Activated CD4-positive, alpha-beta T cell treated with anti-CD3 and anti-CD28 coated beads for 36 hours (primary cell): ENCODE measurements at regions not wholly inside any gene's neighbourhood (a gene's known extent, or its start where the extent isn't known, plus 50 kb on each side); places are given as distances from the start of the nearest gene placed in this dataset.

Experiments
- ATAC-seq: fragments of 200-7000 bp; cut with Tn5 transposase; one replicate; pipeline ENCODE4 v1.10.0; 2021; ENCODE audit warnings: mild to moderate bottlenecking, moderate library complexity
- CTCF ChIA-PET: fragments of 350-600 bp; sonication (Branson Sonifier 250); formaldehyde crosslinking; loops from one replicate; lab custom pipeline; 2021; ENCODE audit warnings: antibody characterized with exemption; lab: Charles Lee
- POLR2A ChIA-PET: fragments of 350-600 bp; sonication (Branson Sonifier 250); formaldehyde crosslinking; loops from one replicate; lab custom pipeline; 2021; ENCODE audit warnings: antibody characterized with exemption, inconsistent platforms; lab: Charles Lee
- DNase-seq: peaks from one replicate; pipeline ENCODE4 v3.0.0-alpha.2; 2020
- H3K27ac Mint-ChIP-seq: one replicate; pipeline ENCODE4 v1.8.0; 2021; ENCODE audit warnings: mixed read lengths
- H3K27me3 Mint-ChIP-seq: one replicate; pipeline ENCODE4 v1.8.0; 2021; ENCODE audit warnings: mixed read lengths
- H3K36me3 Mint-ChIP-seq: one replicate; pipeline ENCODE4 v1.8.0; 2021; ENCODE audit warnings: low read depth, mixed read lengths
- H3K4me1 Mint-ChIP-seq: one replicate; pipeline ENCODE4 v1.8.0; 2021; ENCODE audit warnings: mixed read lengths
- H3K4me3 Mint-ChIP-seq: one replicate; pipeline ENCODE4 v1.8.0; 2021; ENCODE audit warnings: mild to moderate bottlenecking, moderate library complexity, mixed read lengths
- H3K9me3 Mint-ChIP-seq: one replicate; pipeline ENCODE4 v1.8.0; 2021; ENCODE audit warnings: low read depth, mixed read lengths
- intact Hi-C, 2 experiments: fragments of 100-400 bp; cut with DNase I in 1 of 2; cut with micrococcal nuclease in 1 of 2; formaldehyde crosslinking; loops; one replicate each; pipeline versions ENCODE4 v1.14.2 to v1.15.1; 2022 to 2024; cut with DNase I, micrococcal nuclease

- intact Hi-C loops, result no loop called here
- Mint-ChIP-seq H3K27me3 (no peaks in the 10 kb centered on the region), H3K9me3 (peaks cover 8% of the 10 kb centered on the region), H3K4me1 (no peaks in the 10 kb centered on the region), H3K27ac (no peak overlapping the region), H3K4me3 (no peak overlapping the region), H3K36me3 (no peaks in the 10 kb centered on the region)
- ChIA-PET CTCF (no interaction called here), POLR2A (no interaction called here)
- ATAC-seq (no peak), DNase-seq (no peak)
Observed at GRCh38 chr18:33944493-33944892, 280.2 kb downstream of the NOL4 start.

DNA sequence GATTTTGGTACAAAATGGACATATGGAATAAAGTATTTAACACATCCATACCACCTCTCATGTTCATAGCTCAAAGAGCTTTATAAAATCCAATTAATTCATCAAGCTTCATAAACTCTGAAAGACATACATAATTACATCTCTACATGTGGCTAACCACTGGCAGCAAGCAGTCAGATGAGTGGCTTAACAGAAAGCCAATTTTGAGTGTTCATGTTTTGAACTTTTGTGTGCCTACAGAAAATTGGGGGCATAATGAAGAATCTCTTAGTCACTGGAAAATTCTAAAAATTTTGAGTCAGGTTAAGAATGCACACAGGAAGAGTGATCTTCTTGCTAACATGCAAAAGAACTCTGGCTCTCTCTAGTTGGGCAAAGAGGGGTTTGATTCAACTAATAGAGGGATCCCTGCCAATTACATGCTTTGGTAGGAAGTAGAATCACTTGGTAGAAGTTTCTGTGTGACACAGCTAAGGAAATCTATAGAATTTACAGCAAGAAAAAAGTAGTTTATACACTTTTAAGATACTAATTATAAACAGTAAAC is 287.4 kb downstream of the NOL4 start:
- intact Hi-C loops, result no loop called here
- Mint-ChIP-seq H3K9me3 (peaks cover 10% of the 10 kb centered on the region), H3K4me3 (no peak overlapping the region), H3K27ac (no peak overlapping the region), H3K4me1 (no peaks in the 10 kb centered on the region), H3K36me3 (no peaks in the 10 kb centered on the region), H3K27me3 (no peaks in the 10 kb centered on the region)
- DNase-seq (no peak), ATAC-seq (no peak)
- ChIA-PET POLR2A (no interaction called here), CTCF (no interaction called here)

GRCh38 chr18:33934258-33934657 is 290.5 kb downstream of the NOL4 start:
- intact Hi-C loops, result no loop called here

GRCh38 chr18:33928231-33928630 is 296.5 kb downstream of the NOL4 start:
- no peak for DNase-seq
- H3K27me3 Mint-ChIP-seq, result no peaks in the 10 kb centered on the region
- H3K4me1 Mint-ChIP-seq, result no peaks in the 10 kb centered on the region
- no peak overlapping the region for H3K4me3 Mint-ChIP-seq
- ChIA-PET CTCF (no interaction called here), POLR2A (no interaction called here)
- no peaks in the 10 kb centered on the region for H3K36me3 Mint-ChIP-seq
- intact Hi-C loops, result no loop called here
- H3K9me3 Mint-ChIP-seq, result peaks cover 4% of the 10 kb centered on the region
- ATAC-seq, result no peak
- no peak overlapping the region for H3K27ac Mint-ChIP-seq

More at GRCh38 chr18:33934258-33934657, 290.5 kb downstream of the NOL4 start:
- DNase-seq (no peak), ATAC-seq (no peak)
- H3K9me3 Mint-ChIP-seq, result peaks cover under 1% of the 10 kb centered on the region
- ChIA-PET POLR2A (no interaction called here), CTCF (no interaction called here)
- no peaks in the 10 kb centered on the region for H3K36me3 Mint-ChIP-seq
- no peak overlapping the region for H3K4me3 Mint-ChIP-seq
- H3K4me1 Mint-ChIP-seq, result no peaks in the 10 kb centered on the region
- no peaks in the 10 kb centered on the region for H3K27me3 Mint-ChIP-seq
- no peak overlapping the region for H3K27ac Mint-ChIP-seq

- ATAC-seq (no peak), DNase-seq (no peak)
- Mint-ChIP-seq H3K9me3 (peaks cover 4% of the 10 kb centered on the region), H3K27me3 (no peaks in the 10 kb centered on the region), H3K36me3 (no peaks in the 10 kb centered on the region), H3K27ac (no peak overlapping the region), H3K4me3 (no peak overlapping the region), H3K4me1 (no peaks in the 10 kb centered on the region)
- POLR2A ChIA-PET, result no interaction called here
- intact Hi-C loops, result no loop called here
- CTCF ChIA-PET, result interaction anchor here (0.8 kb wide), 1 partner anchor 1199 kb away, joined by 3 read pairs; no protein-coding TSS in a partner anchor
Observed at GRCh38 chr18:33924576-33924975, 300.1 kb downstream of the NOL4 start.

DNA sequence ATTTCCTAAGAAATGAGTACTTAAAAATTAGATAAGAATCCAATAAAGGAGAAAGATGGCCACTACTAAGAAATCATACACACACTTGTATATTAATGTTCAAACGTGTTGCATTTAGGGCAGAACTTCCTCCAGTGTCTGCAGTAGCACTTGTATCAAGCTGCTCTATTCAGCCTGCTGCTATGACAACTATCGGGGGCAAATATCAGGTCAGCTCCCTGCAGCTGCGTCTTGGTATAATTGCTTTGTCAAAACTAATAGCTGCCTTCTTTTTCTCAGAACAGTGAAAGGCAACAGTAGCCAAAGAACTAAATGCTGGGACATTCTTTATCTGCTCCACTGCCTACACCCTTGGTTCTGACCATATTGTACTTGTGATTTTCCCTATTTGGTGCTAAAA is 300.7 kb downstream of the NOL4 start:
- Mint-ChIP-seq H3K9me3 (peaks cover 4% of the 10 kb centered on the region), H3K27me3 (no peaks in the 10 kb centered on the region), H3K4me1 (no peaks in the 10 kb centered on the region), H3K36me3 (no peaks in the 10 kb centered on the region), H3K4me3 (no peak overlapping the region), H3K27ac (no peak overlapping the region)
- ChIA-PET POLR2A (no interaction called here), CTCF (no interaction called here)
- intact Hi-C loops, result no loop called here
- ATAC-seq (no peak), DNase-seq (no peak)

DNA sequence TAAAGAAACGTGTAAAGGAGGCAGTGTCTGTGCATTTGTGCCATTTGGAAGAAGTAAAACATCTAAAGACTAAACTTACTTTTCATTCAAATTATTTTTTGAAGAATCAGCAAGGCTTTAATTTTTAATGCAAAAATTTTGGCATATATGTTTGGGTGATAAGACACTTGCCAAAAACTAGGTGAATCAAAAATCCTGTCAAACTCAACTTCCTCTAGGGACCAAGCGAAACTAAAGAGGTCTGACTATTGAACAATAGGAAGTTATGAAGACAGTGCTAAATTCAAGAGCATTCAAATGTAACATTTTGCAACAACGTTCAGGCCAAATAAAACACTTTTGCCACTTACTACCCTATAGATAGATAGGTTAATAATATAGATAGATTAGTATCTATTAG is 306.1 kb downstream of the NOL4 start:
- DNase-seq (no peak), ATAC-seq (no peak)
- no peak overlapping the region for H3K4me3 Mint-ChIP-seq
- H3K9me3 Mint-ChIP-seq, result no peaks in the 10 kb centered on the region
- CTCF ChIA-PET, result interaction anchor here (0.6 kb wide), 1 partner anchor 1760 kb away, joined by 3 read pairs; no protein-coding TSS in a partner anchor
- intact Hi-C loops, result no loop called here
- H3K27me3 Mint-ChIP-seq, result no peaks in the 10 kb centered on the region
- no peaks in the 10 kb centered on the region for H3K36me3 Mint-ChIP-seq
- no peaks in the 10 kb centered on the region for H3K4me1 Mint-ChIP-seq
- POLR2A ChIA-PET, result no interaction called here
- no peak overlapping the region for H3K27ac Mint-ChIP-seq

DNA sequence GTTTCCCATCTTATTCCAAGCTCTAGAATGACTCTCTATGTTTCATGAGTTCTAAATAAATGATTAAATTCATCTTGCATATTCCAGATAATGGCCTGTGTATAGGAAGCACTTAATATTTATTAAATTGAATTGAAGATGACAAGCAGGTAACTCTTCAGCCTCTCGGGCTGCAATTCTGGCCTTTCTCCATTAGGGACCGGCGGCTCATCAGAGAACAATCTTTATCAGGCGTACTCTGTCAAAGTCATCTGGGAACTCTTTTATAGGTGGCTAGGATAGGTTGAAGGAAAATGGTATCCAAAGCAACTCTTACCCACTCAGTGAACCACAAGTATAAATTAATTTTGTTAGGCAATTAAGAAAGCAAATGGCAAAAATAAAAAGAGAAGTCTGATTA is 308.5 kb downstream of the NOL4 start:
- ChIA-PET POLR2A (no interaction called here), CTCF (no interaction called here)
- no peak for DNase-seq
- Mint-ChIP-seq H3K4me3 (no peak overlapping the region), H3K9me3 (no peaks in the 10 kb centered on the region), H3K4me1 (no peaks in the 10 kb centered on the region), H3K27ac (no peak overlapping the region), H3K27me3 (no peaks in the 10 kb centered on the region), H3K36me3 (no peaks in the 10 kb centered on the region)
- no peak for ATAC-seq
- intact Hi-C loops, result no loop called here

DNA sequence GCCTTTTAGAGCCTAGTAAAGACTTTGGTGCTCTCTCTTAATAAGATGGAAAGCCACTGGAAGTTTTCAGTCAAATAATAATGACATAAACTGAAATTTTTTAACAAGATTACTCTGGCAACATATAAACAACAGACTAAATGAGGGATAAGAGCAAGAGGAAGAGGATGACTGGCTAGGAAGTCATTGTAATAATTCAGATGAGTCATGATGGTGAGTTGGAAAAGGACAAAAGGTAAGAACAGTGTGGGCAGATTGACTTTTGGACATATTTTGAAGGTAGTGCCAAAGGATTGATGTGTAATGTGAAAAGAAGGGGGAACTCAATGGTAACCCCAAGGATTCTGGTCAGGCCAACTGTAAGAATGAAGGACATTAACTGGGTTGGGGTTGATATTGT is 310.3 kb downstream of the NOL4 start:
- DNase-seq (no peak), ATAC-seq (no peak)
- intact Hi-C loops, result no loop called here
- Mint-ChIP-seq H3K4me1 (no peaks in the 10 kb centered on the region), H3K4me3 (no peak overlapping the region), H3K36me3 (no peaks in the 10 kb centered on the region), H3K27me3 (no peaks in the 10 kb centered on the region), H3K9me3 (no peaks in the 10 kb centered on the region), H3K27ac (no peak overlapping the region)
- POLR2A ChIA-PET, result no interaction called here
- CTCF ChIA-PET, result no interaction called here

DNA sequence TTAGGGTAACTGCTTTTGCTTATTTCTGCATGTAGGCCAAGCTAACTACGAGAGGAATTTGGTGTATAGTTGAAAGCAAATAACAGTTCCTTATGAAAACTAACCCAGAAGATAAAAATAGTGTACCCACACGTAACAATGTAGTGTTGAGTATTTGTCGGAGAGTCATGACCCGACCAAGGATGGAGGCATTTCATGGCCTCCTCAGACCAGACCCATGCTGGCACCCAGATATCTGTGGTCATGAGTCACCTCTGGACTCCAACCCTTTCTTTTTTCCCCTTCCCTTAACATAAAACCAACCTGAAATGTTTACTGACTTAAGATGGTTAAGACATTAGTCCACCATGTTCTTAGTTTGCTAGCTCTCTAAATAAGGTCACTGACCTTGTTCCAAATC is 318.7 kb downstream of the NOL4 start:
- no peak for ATAC-seq
- intact Hi-C loops, result no loop called here
- ChIA-PET POLR2A (no interaction called here), CTCF (no interaction called here)
- no peaks in the 10 kb centered on the region for H3K27me3 Mint-ChIP-seq
- H3K4me1 Mint-ChIP-seq, result no peaks in the 10 kb centered on the region
- no peak overlapping the region for H3K4me3 Mint-ChIP-seq
- no peaks in the 10 kb centered on the region for H3K36me3 Mint-ChIP-seq
- H3K9me3 Mint-ChIP-seq, result peaks cover 15% of the 10 kb centered on the region
- no peak for DNase-seq
- H3K27ac Mint-ChIP-seq, result no peak overlapping the region

DNA sequence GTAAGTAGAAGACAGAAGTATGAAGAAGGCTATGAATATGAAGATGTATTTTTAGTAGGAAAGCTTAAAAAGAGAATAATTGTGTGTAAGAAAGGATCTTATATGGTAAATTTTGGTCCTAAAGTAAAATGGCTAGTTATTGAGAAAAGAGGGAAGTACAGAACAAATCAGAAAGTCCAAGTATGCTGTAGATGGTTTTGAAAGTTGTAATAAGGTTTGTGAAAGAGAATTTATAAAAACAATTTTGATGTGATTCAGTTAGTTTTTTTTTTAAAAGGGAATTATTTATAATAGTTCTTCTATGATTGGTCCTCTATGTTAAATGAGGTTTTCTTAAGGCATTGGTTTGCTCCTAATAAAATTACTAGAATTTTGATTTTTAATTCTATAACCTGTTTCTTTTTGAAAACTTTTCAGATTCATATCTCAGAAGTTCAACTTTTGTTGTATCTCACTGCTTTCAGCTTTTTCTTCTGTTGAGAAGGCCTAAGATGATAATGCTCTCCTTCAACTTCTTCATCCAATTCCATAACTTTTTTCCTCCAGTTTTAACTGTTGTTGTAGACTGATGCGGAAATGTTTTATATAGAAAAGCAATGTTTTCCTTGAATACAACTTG is 322.7 kb downstream of the NOL4 start:
- no peak for DNase-seq
- Mint-ChIP-seq H3K4me3 (no peak overlapping the region), H3K4me1 (no peaks in the 10 kb centered on the region), H3K27me3 (no peaks in the 10 kb centered on the region), H3K27ac (no peak overlapping the region), H3K36me3 (no peaks in the 10 kb centered on the region), H3K9me3 (peaks cover 17% of the 10 kb centered on the region)
- ChIA-PET POLR2A (no interaction called here), CTCF (no interaction called here)
- intact Hi-C loops, result no loop called here
- ATAC-seq, result no peak

GRCh38 chr18:33900638-33901037 is 322.6 kb downstream of the ASXL3 start:
- H3K9me3 Mint-ChIP-seq, result peaks cover 17% of the 10 kb centered on the region
- H3K4me3 Mint-ChIP-seq, result no peak overlapping the region
- ATAC-seq, result no peak
- H3K4me1 Mint-ChIP-seq, result no peaks in the 10 kb centered on the region
- intact Hi-C loops, result no loop called here
- no peaks in the 10 kb centered on the region for H3K36me3 Mint-ChIP-seq
- no peaks in the 10 kb centered on the region for H3K27me3 Mint-ChIP-seq
- DNase-seq, result no peak
- H3K27ac Mint-ChIP-seq, result no peak overlapping the region
- POLR2A ChIA-PET, result no interaction called here
- CTCF ChIA-PET, result no interaction called here
